Activated CD8-positive, alpha-beta T cell treated with anti-CD3 and anti-CD28 coated beads for 36 hours (primary cell): ENCODE measurements at regions not wholly inside any gene's neighbourhood (a gene's known extent, or its start where the extent isn't known, plus 50 kb on each side); places are given as distances from the start of the nearest gene placed in this dataset.
"Not testable (repeated sequence)": the region's sequence is repeated elsewhere in the genome, so short reads cannot be mapped to it uniquely, and the experiment has no call there.

ENCODE experiments used
- ATAC-seq: fragments of 200-7000 bp; cut with Tn5 transposase; one replicate; pipeline ENCODE4 v1.10.0; 2021; ENCODE audit warnings: mild to moderate bottlenecking, moderate library complexity
- CTCF ChIA-PET: fragments of 350-600 bp; sonication (Branson Sonifier 250); formaldehyde crosslinking; loops from one replicate; lab custom pipeline; 2021; ENCODE audit warnings: antibody characterized with exemption; lab: Charles Lee
- POLR2A ChIA-PET: fragments of 350-600 bp; sonication (Branson Sonifier 250); formaldehyde crosslinking; loops from one replicate; lab custom pipeline; 2021; ENCODE audit warnings: antibody characterized with exemption; lab: Charles Lee
- DNase-seq: peaks from one replicate; pipeline ENCODE4 v3.0.0-alpha.2; 2020
- H3K27ac Mint-ChIP-seq: one replicate; pipeline ENCODE4 v1.8.0; 2021; ENCODE audit warnings: mild to moderate bottlenecking, mixed read lengths
- H3K27me3 Mint-ChIP-seq: one replicate; pipeline ENCODE4 v1.8.0; 2021; ENCODE audit warnings: mixed read lengths
- H3K36me3 Mint-ChIP-seq: one replicate; pipeline ENCODE4 v1.8.0; 2021; ENCODE audit warnings: low read depth, mixed read lengths
- H3K4me1 Mint-ChIP-seq: one replicate; pipeline ENCODE4 v1.8.0; 2021; ENCODE audit warnings: low read depth, mixed read lengths
- H3K4me3 Mint-ChIP-seq: one replicate; pipeline ENCODE4 v1.8.0; 2021; ENCODE audit warnings: mild to moderate bottlenecking, moderate library complexity, mixed read lengths
- H3K9me3 Mint-ChIP-seq: one replicate; pipeline ENCODE4 v1.8.0; 2021; ENCODE audit warnings: mixed read lengths
- CTCF ChIP-seq: fragments of 200-600 bp; IDR thresholded peaks from one replicate; pipeline ENCODE4 v1.8.0; 2022; ENCODE audit warnings: antibody characterized with exemption, mild to moderate bottlenecking
- intact Hi-C: fragments of 100-400 bp; cut with micrococcal nuclease; formaldehyde crosslinking; loops from one replicate; pipeline ENCODE4 v1.10.0; 2022

- no peak for DNase-seq
- Mint-ChIP-seq H3K4me3 (no peak overlapping the region), H3K36me3 (no peaks in the 10 kb centered on the region), H3K4me1 (no peaks in the 10 kb centered on the region), H3K27ac (no peak overlapping the region), H3K27me3 (no peaks in the 10 kb centered on the region), H3K9me3 (no peaks in the 10 kb centered on the region)
- POLR2A ChIA-PET = no interaction called here
- no peak for TF ChIP-seq CTCF
- intact Hi-C loops = no loop called here
- ATAC-seq = no peak
- CTCF ChIA-PET = no interaction called here
These were observed 293.2 kb downstream of the ANXA1 start for GRCh38 chr9:73444821-73445220.

GRCh38 chr9:73445384-73445783 is 293.7 kb downstream of the ANXA1 start:
- DNase-seq, CTCF ChIA-PET, H3K27ac Mint-ChIP-seq, H3K4me1 Mint-ChIP-seq, ATAC-seq, POLR2A ChIA-PET, H3K4me3 Mint-ChIP-seq, H3K9me3 Mint-ChIP-seq, H3K36me3 Mint-ChIP-seq, intact Hi-C loops, H3K27me3 Mint-ChIP-seq: not testable (repeated sequence)

- H3K27ac Mint-ChIP-seq = no peak overlapping the region
- POLR2A ChIA-PET = no interaction called here
- ATAC-seq (no peak), DNase-seq (no peak)
- H3K27me3 Mint-ChIP-seq = no peaks in the 10 kb centered on the region
- TF ChIP-seq CTCF = no peak
- CTCF ChIA-PET = no interaction called here
- H3K36me3 Mint-ChIP-seq = no peaks in the 10 kb centered on the region
- no peaks in the 10 kb centered on the region for H3K4me1 Mint-ChIP-seq
- H3K4me3 Mint-ChIP-seq = no peak overlapping the region
- intact Hi-C loops = no loop called here
- H3K9me3 Mint-ChIP-seq = no peaks in the 10 kb centered on the region
These were observed 294.6 kb downstream of the ANXA1 start for GRCh38 chr9:73446306-73446705.

GRCh38 chr9:73451003-73451402 is 299.3 kb downstream of the ANXA1 start:
- intact Hi-C loops = no loop called here
- no peak overlapping the region for H3K4me3 Mint-ChIP-seq
- TF ChIP-seq CTCF = no peak
- H3K36me3 Mint-ChIP-seq = no peaks in the 10 kb centered on the region
- H3K27ac Mint-ChIP-seq = no peak overlapping the region
- H3K27me3 Mint-ChIP-seq = no peaks in the 10 kb centered on the region
- peaks cover 1% of the 10 kb centered on the region for H3K9me3 Mint-ChIP-seq
- DNase-seq (no peak), ATAC-seq (no peak)
- ChIA-PET CTCF (no interaction called here), POLR2A (no interaction called here)
- H3K4me1 Mint-ChIP-seq = no peaks in the 10 kb centered on the region

- TF ChIP-seq CTCF = no peak
- no peaks in the 10 kb centered on the region for H3K27me3 Mint-ChIP-seq
- no peaks in the 10 kb centered on the region for H3K36me3 Mint-ChIP-seq
- DNase-seq = no peak
- no peaks in the 10 kb centered on the region for H3K9me3 Mint-ChIP-seq
- intact Hi-C loops = no loop called here
- no peak overlapping the region for H3K27ac Mint-ChIP-seq
- POLR2A ChIA-PET = no interaction called here
- CTCF ChIA-PET = no interaction called here
- no peak overlapping the region for H3K4me3 Mint-ChIP-seq
- H3K4me1 Mint-ChIP-seq = no peaks in the 10 kb centered on the region
- ATAC-seq = no peak
These were observed 308.2 kb downstream of the ANXA1 start for GRCh38 chr9:73459817-73460216.

DNA sequence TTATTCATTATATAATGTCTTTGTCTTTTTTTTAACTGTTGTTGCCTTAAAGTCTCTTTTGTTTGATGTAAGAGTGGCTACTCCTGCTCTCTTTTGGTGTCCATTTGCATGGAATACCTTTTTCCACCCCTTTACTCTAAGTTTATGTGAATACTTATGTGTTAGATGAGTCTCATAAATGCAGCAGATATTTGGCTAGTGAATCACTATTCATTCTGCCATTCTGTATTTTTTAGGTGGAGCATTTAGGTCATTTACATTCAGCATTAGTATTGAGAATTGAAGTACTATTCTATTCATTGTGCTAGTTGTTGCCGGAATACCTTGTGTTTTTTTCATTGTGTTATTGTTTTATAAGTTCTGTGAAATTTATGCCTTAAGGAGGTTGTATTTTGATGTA is 317.1 kb downstream of the ANXA1 start:
- no peak for TF ChIP-seq CTCF

More for the DNA sequence above, 317.1 kb downstream of the ANXA1 start:
- H3K4me1 Mint-ChIP-seq = no peaks in the 10 kb centered on the region
- ChIA-PET CTCF (no interaction called here), POLR2A (no interaction called here)
- intact Hi-C loops = no loop called here
- no peaks in the 10 kb centered on the region for H3K36me3 Mint-ChIP-seq
- no peaks in the 10 kb centered on the region for H3K9me3 Mint-ChIP-seq
- no peak overlapping the region for H3K4me3 Mint-ChIP-seq
- H3K27me3 Mint-ChIP-seq = no peaks in the 10 kb centered on the region
- ATAC-seq (no peak), DNase-seq (no peak)
- H3K27ac Mint-ChIP-seq = no peak overlapping the region
